Activated T-cell treated with anti-CD3 and anti-CD28 coated beads, Interleukin-2, amount 50 U/mL, for 4 hours (primary cell): ENCODE measurements at regions not wholly inside any gene's neighbourhood (a gene's known extent, or its start where the extent isn't known, plus 50 kb on each side); places are given as distances from the start of the nearest gene placed in this dataset.

Experiments used
- ATAC-seq, 2 donors: fragments of 200-7000 bp; cut with Tn5 transposase; one replicate each; pipeline ENCODE4 v1.10.0; 2021
- DNase-seq: peaks from one replicate; pipeline ENCODE4 v3.0.0-alpha.2; 2020
- H3K27me3 Mint-ChIP-seq: one replicate; pipeline ENCODE4 v1.8.0; 2021; ENCODE audit warnings: low read depth, mixed read lengths
- H3K36me3 Mint-ChIP-seq: one replicate; pipeline ENCODE4 v1.8.0; 2022; ENCODE audit warnings: mixed read lengths; ENCODE audit not compliant: insufficient read depth
- H3K4me1 Mint-ChIP-seq: one replicate; pipeline ENCODE4 v1.8.0; 2021; ENCODE audit warnings: low read depth, mixed read lengths
- H3K4me3 Mint-ChIP-seq: one replicate; pipeline ENCODE4 v1.8.0; 2021; ENCODE audit warnings: mild to moderate bottlenecking, moderate library complexity, mixed read lengths
- H3K9me3 Mint-ChIP-seq: one replicate; pipeline ENCODE4 v1.8.0; 2021; ENCODE audit warnings: mixed read lengths

DNA sequence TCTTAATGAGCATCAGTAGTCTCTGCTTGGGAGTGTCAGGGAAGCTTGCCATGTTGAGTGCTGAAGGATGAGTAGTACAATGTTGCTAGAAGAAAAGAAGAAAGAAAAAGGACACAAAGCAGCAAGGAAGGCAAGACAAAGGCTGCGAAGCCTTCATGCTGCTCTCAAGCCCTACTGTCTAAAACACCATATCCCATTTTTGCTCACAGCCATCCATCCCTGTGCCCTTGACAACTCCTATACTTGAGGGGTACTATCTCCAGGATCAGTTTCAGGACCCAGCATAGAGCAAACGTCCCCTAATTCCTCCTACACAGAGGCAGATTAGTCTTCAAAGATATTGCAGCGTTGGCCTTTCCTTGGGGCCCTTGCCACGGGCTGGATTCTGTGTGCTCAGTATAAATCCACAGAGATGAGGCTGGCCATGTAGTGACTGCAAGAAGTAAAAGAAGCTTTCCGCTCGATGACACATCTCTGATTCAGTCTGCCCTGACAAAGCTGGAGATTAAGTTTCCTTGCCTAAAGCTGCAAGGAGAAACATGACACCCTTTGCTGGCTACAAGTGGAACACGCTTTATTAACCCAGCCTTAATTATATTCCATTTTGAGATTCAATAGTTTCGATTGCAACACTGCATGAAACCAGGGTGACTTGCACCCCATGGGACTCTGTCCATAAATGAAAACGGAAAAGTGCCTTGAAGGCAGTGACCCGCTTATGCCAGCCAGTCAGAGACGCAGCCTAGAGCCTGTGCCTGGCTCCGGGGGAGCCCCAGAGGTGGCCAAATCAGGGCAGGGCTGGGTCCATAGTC lies 304.6 kb downstream of the ACTL7B start:
- Mint-ChIP-seq H3K36me3 (no peaks in the 10 kb centered on the region), H3K4me3 (no peak overlapping the region), H3K27me3 (no peaks in the 10 kb centered on the region), H3K9me3 (no peaks in the 10 kb centered on the region), H3K4me1 (no peaks in the 10 kb centered on the region)
- DNase-seq (no peak), ATAC-seq (no peak)

- DNase-seq (no peak), ATAC-seq (no peak)
- Mint-ChIP-seq H3K9me3 (no peaks in the 10 kb centered on the region), H3K36me3 (no peaks in the 10 kb centered on the region), H3K4me1 (no peaks in the 10 kb centered on the region), H3K27me3 (no peaks in the 10 kb centered on the region), H3K4me3 (no peak overlapping the region)
Measured at GRCh38 chr9:108550106-108550505, 305.7 kb downstream of the ACTL7B start.

DNA sequence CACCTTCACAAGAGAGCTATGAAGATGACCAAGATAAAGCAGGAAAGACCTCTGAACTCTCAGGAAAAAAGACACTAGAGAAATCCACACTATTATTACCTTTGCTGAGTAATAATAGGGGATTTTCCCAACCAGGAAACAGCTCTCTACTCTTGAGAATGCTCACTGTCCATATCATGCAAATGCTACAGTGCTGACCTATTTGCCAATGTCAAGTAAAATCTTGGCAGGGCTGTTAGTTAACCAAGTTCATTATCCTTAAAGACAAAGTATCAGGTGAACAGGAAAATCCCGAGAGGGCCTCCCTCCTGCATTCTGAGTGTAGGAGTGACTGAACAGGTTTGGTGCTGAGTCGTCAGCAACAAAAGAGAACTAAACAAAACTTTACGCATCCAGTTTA lies 306.6 kb downstream of the ACTL7B start:
- H3K27me3 Mint-ChIP-seq: no peaks in the 10 kb centered on the region
- DNase-seq (no peak), ATAC-seq (no peak)
- H3K4me1 Mint-ChIP-seq: no peaks in the 10 kb centered on the region
- no peaks in the 10 kb centered on the region for H3K9me3 Mint-ChIP-seq
- no peak overlapping the region for H3K4me3 Mint-ChIP-seq
- H3K36me3 Mint-ChIP-seq: no peaks in the 10 kb centered on the region

GRCh38 chr9:108547411-108548135 lies 308.2 kb downstream of the ACTL7B start:
- Mint-ChIP-seq H3K9me3 (peaks cover 2% of the 10 kb centered on the region), H3K27me3 (no peaks in the 10 kb centered on the region), H3K4me1 (no peaks in the 10 kb centered on the region), H3K4me3 (no peak overlapping the region), H3K36me3 (no peaks in the 10 kb centered on the region)
- ATAC-seq: no peak
- no peak for DNase-seq

DNA sequence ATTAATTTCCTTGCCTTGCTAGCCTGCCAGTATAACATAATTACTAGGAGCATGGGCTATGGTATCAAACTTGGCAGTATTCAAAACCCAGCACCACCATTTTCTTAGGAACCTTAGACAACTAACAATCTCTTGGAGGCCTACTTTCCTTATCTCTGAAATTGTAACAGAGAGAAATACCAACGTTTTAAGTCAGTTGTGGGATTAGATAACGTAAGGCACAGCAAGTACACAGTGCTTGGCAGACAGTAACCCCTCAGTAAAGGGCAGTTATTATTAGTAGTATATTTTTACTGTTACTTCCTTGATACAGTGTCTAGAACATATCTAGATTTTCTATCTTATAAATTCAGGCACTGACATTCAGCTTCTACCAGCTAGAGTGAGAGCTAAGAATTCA lies 309.6 kb downstream of the ACTL7B start:
- no peak for ATAC-seq
- no peaks in the 10 kb centered on the region for H3K36me3 Mint-ChIP-seq
- H3K9me3 Mint-ChIP-seq: peaks cover 2% of the 10 kb centered on the region

DNA sequence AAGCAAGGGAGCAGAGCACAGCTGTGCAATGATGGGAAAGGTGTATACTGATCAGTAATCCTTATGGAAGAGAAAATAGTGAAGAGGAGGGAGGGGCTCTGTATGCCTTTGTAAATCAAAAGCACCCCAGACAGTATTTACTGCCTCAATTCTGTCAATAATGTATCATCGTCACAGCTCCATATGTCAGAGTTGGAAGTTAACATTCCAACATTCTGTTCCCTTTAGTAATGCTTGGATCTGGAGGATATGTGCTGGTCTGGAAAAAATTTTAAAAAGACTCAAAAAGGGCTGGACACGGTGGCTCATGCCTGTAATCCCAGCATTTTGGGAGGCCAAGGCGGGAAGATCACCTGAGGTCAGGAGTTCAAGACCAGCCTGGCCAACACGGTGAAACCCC lies 310.4 kb downstream of the ACTL7B start:
- ATAC-seq (no peak), DNase-seq (no peak)
- no peak overlapping the region for H3K4me3 Mint-ChIP-seq
- no peaks in the 10 kb centered on the region for H3K36me3 Mint-ChIP-seq
- H3K4me1 Mint-ChIP-seq: no peaks in the 10 kb centered on the region
- H3K9me3 Mint-ChIP-seq: peaks cover 2% of the 10 kb centered on the region
- no peaks in the 10 kb centered on the region for H3K27me3 Mint-ChIP-seq

More for the DNA sequence above, 309.6 kb downstream of the ACTL7B start:
- no peaks in the 10 kb centered on the region for H3K4me1 Mint-ChIP-seq
- no peak for DNase-seq
- no peak overlapping the region for H3K4me3 Mint-ChIP-seq
- H3K27me3 Mint-ChIP-seq: no peaks in the 10 kb centered on the region

GRCh38 chr9:108544866-108545265 lies 310.9 kb downstream of the ACTL7B start:
- Mint-ChIP-seq H3K4me3 (no peak overlapping the region), H3K9me3 (peaks cover 2% of the 10 kb centered on the region), H3K36me3 (no peaks in the 10 kb centered on the region), H3K27me3 (no peaks in the 10 kb centered on the region), H3K4me1 (no peaks in the 10 kb centered on the region)
- DNase-seq (no peak), ATAC-seq (no peak)

GRCh38 chr9:108543251-108543778 lies 312.5 kb downstream of the ACTL7B start:
- ATAC-seq (no peak), DNase-seq (no peak)
- H3K9me3 Mint-ChIP-seq: peaks cover 2% of the 10 kb centered on the region
- H3K27me3 Mint-ChIP-seq: no peaks in the 10 kb centered on the region
- H3K4me3 Mint-ChIP-seq: no peak overlapping the region
- no peaks in the 10 kb centered on the region for H3K4me1 Mint-ChIP-seq
- H3K36me3 Mint-ChIP-seq: no peaks in the 10 kb centered on the region

- Mint-ChIP-seq H3K4me3 (no peak overlapping the region), H3K36me3 (no peaks in the 10 kb centered on the region), H3K9me3 (peaks cover 6% of the 10 kb centered on the region), H3K27me3 (no peaks in the 10 kb centered on the region), H3K4me1 (no peaks in the 10 kb centered on the region)
- no peak for ATAC-seq
- no peak for DNase-seq
Measured at GRCh38 chr9:108537756-108538155, 318.0 kb downstream of the ACTL7B start.

- Mint-ChIP-seq H3K9me3 (peaks cover 6% of the 10 kb centered on the region), H3K36me3 (no peaks in the 10 kb centered on the region), H3K27me3 (no peaks in the 10 kb centered on the region), H3K4me3 (no peak overlapping the region), H3K4me1 (no peaks in the 10 kb centered on the region)
- DNase-seq (no peak), ATAC-seq (no peak)
Measured at GRCh38 chr9:108536836-108537601, 318.8 kb downstream of the ACTL7B start.

DNA sequence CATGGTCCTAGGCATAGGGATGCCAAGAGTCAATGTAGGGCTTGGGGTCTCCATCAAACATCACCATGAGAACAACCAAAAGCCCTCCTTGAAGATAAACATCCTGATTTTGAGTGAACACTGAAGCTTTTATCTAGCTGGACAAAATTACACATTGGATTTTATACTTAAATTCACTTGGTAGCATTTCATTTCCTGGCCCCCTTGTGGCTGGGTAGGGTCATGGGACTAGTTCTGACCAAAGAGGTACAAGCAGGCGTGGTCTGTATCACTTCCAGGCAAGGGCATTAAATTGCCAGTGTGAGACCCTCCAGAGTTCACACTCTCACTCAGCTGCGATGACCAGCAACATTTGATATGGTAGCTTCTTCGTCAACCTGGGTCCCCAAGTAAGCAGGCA lies 320.3 kb downstream of the ACTL7B start:
- Mint-ChIP-seq H3K4me1 (no peaks in the 10 kb centered on the region), H3K4me3 (no peak overlapping the region), H3K36me3 (no peaks in the 10 kb centered on the region), H3K27me3 (no peaks in the 10 kb centered on the region), H3K9me3 (peaks cover 6% of the 10 kb centered on the region)
- ATAC-seq (no peak), DNase-seq (no peak)

DNA sequence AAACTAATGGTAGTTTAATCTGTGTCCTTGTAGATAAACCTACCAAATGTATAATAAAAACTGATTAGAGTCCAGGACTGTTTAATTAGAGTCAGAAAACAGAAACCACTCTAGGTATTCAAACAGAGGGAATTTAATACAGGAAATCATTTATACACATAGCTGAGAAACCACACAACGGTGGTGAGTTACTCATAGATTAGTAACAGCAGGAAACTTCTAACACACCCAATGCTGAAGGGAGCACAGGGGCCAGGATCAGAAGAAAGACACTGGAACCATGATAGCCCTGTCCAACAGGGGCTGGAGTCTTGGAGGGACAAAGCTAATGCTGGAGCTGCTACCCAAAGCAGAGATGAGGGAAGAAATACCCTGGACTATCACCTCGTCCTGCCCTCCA lies 321.0 kb downstream of the ACTL7B start:
- no peak overlapping the region for H3K4me3 Mint-ChIP-seq
- ATAC-seq (no peak), DNase-seq (no peak)
- no peaks in the 10 kb centered on the region for H3K27me3 Mint-ChIP-seq
- peaks cover 6% of the 10 kb centered on the region for H3K9me3 Mint-ChIP-seq
- no peaks in the 10 kb centered on the region for H3K36me3 Mint-ChIP-seq
- no peaks in the 10 kb centered on the region for H3K4me1 Mint-ChIP-seq

- ATAC-seq: no peak
- no peaks in the 10 kb centered on the region for H3K36me3 Mint-ChIP-seq
- no peak for DNase-seq
- H3K9me3 Mint-ChIP-seq: peaks cover 3% of the 10 kb centered on the region
- no peaks in the 10 kb centered on the region for H3K27me3 Mint-ChIP-seq
- no peaks in the 10 kb centered on the region for H3K4me1 Mint-ChIP-seq
- no peak overlapping the region for H3K4me3 Mint-ChIP-seq
Measured at GRCh38 chr9:108530141-108530540, 325.6 kb downstream of the ACTL7B start.

- H3K4me3 Mint-ChIP-seq: no peak overlapping the region
- DNase-seq (no peak), ATAC-seq (no peak)
- no peaks in the 10 kb centered on the region for H3K36me3 Mint-ChIP-seq
- no peaks in the 10 kb centered on the region for H3K27me3 Mint-ChIP-seq
- H3K9me3 Mint-ChIP-seq: no peaks in the 10 kb centered on the region
- H3K4me1 Mint-ChIP-seq: no peaks in the 10 kb centered on the region
Measured at GRCh38 chr9:108528231-108528630, 327.6 kb downstream of the ACTL7B start.
